ENCODE measurements at regions not wholly inside any gene's neighbourhood (a gene's known extent, or its start where the extent isn't known, plus 50 kb on each side); places are given as distances from the start of the nearest gene placed in this dataset.

DNA sequence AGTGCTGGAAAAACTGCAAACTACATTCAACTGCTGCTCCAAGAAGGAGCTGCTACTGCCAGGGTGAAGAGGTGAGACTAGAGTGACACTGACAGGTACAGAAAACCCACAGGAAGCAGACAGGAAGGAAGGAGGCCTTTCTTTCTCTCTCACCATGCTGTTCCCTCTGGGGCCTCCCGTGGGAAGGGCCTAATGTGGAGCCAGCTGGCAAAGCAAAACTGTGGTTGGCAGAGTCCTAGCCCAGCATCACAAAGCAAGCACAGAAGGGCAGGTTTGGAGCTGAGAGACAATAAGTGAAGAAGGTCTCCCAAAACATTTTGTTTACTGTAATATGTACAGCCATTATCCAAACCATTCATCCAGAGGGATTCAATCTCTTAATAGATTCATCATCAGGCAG lies 122.5 kb upstream of the MAX start:
- Histone ChIP-seq H4K20me1 (ENCODE audit: insufficient read depth, low read length) (no peaks in the 10 kb centered on the region), H3K9me1 (ENCODE audit: insufficient read depth, low read length) (peaks cover 2% of the 10 kb centered on the region; the same call in 1 of the 2 replicates), H3K14ac (replicated peaks; ENCODE audit: low read depth, low read length) (no peak overlapping the region), H3K56ac (ENCODE audit: extremely low read depth, insufficient read depth, low read length) (no peak overlapping the region), H3K36me3 (ENCODE audit: control insufficient read depth, insufficient read depth, low read length) (no peaks in the 10 kb centered on the region), H3K18ac (ENCODE audit: low read depth, low read length) (no peak overlapping the region), H3K23ac (ENCODE audit: low read depth, low read length) (no peak overlapping the region), H3K4ac (ENCODE audit: low read depth, low read length) (no peak overlapping the region), H3K27me3 (ENCODE audit: control insufficient read depth, insufficient read depth, low read length) (no peaks in the 10 kb centered on the region), H3K4me2 (ENCODE audit: low read depth, low read length) (no peak overlapping the region), H3K9ac (ENCODE audit: low read depth, low read length) (no peak overlapping the region), H3K4me3 (ENCODE audit: insufficient read depth, low read depth, low read length) (no peak overlapping the region), H3K4me1 (ENCODE audit: control insufficient read depth, insufficient read depth, low read length) (peaks cover 8% of the 10 kb centered on the region), H2BK15ac (ENCODE audit: low read depth, low read length) (no peak overlapping the region), H4K91ac (ENCODE audit: insufficient read depth, low read depth, low read length) (peak overlapping the region; percentile 46; the same call in 1 of the 2 replicates), H2BK120ac (ENCODE audit: low read depth, low read length) (peak overlapping the region; percentile 47), H4K8ac (ENCODE audit: low read depth in 2 of 2, low read length in 2 of 2) (peak overlapping the region in 1 of 2 experiments; percentile 82; a peak in 1 of 4 replicates), H2AFZ (replicated peaks; ENCODE audit: low read length, poor library complexity) (peak overlapping the region; percentile 64), H3K9me3 (ENCODE audit: control insufficient read depth, insufficient read depth, low read length) (no peaks in the 10 kb centered on the region), H3K79me1 (ENCODE audit: low read depth in 1 of 2, low read length in 2 of 2) (no peaks in the 10 kb centered on the region), H2AK5ac (ENCODE audit: low read depth, low read length) (no peak overlapping the region; the same call in 1 of the 2 replicates), H2AK9ac (replicated peaks; ENCODE audit: low read depth, low read length, poor library complexity) (peak overlapping the region; percentile 3), H2BK20ac (ENCODE audit: low read depth, low read length) (no peak overlapping the region), H2BK5ac (ENCODE audit: low read depth, low read length, poor library complexity, severe bottlenecking) (no peak overlapping the region), H3K27ac (ENCODE audit: insufficient read depth, low read length) (no peak overlapping the region), H4K5ac (ENCODE audit: low read depth, low read length) (peak overlapping the region; percentile 9; the same call in 1 of the 2 replicates)
- TF ChIP-seq CTCF (conservative IDR thresholded peaks at IDR 0.05; ENCODE audit: low read depth, low read length) (no peak), POLR2A (IDR thresholded peaks at IDR 0.05; ENCODE audit: low read depth, low read length) (no peak), MXI1 (IDR thresholded peaks at IDR 0.05; ENCODE audit: borderline replicate concordance, low read depth, low read length) (no peak), CEBPB (IDR thresholded peaks at IDR 0.05; ENCODE audit: low read depth, low read length) (no peak), RAD21 (IDR thresholded peaks at IDR 0.05; ENCODE audit: low read length) (no peak), FOS (IDR thresholded peaks at IDR 0.05; ENCODE audit: low read depth, low read length) (no peak), RFX5 (IDR thresholded peaks at IDR 0.05; ENCODE audit: low read depth, low read length) (no peak), CHD1 (IDR thresholded peaks at IDR 0.05; ENCODE audit: low read depth, low read length) (no peak), MAFK (IDR thresholded peaks at IDR 0.05; ENCODE audit: low read depth, low read length) (no peak), MAZ (IDR thresholded peaks at IDR 0.05; ENCODE audit: borderline replicate concordance, low read depth, low read length) (no peak), USF2 (IDR thresholded peaks at IDR 0.05; ENCODE audit: low read depth, low read length) (no peak), BHLHE40 (IDR thresholded peaks at IDR 0.05; ENCODE audit: low read depth, low read length) (no peak), NFE2L2 (IDR thresholded peaks at IDR 0.05; ENCODE audit: low read depth, low read length) (no peak), SMC3 (IDR thresholded peaks at IDR 0.05; ENCODE audit: low read depth, low read length) (no peak)
- TF ChIP-seq, protein P1, sequence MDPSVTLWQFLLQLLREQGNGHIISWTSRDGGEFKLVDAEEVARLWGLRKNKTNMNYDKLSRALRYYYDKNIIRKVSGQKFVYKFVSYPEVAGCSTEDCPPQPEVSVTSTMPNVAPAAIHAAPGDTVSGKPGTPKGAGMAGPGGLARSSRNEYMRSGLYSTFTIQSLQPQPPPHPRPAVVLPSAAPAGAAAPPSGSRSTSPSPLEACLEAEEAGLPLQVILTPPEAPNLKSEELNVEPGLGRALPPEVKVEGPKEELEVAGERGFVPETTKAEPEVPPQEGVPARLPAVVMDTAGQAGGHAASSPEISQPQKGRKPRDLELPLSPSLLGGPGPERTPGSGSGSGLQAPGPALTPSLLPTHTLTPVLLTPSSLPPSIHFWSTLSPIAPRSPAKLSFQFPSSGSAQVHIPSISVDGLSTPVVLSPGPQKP (IDR thresholded peaks at IDR 0.05; ENCODE audit: borderline replicate concordance, low read depth, low read length), result no peak
- no TSS peak for BruUV-seq (replicated peaks)
- CTCF ChIA-PET, result interaction anchor here (1.0 to 1.1 kb wide), 2 partner anchors 13 to 36 kb away, joined by 4 to 6 read pairs; no protein-coding TSS in a partner anchor
- in situ Hi-C loops (cut with MboI; ENCODE audit: low sequenced_read_pairs) (no loop called here), dilution Hi-C loops (cut with HindIII; ENCODE audit: low sequenced_read_pairs, unreplicated experiment) (no loop called here), intact Hi-C loops (cut with micrococcal nuclease) (loop anchor here (5.0 kb wide), 1 partner anchor 138 kb away; no protein-coding TSS in a partner anchor)
- no peak for DNase-seq
- WGBS, 2 experiments (ENCODE audit: extremely low coverage in 2 of 2, insufficient read length in 1 of 2), result no CpG with 5 or more reads among the region's 1 CpG
- no peak for ATAC-seq (ENCODE audit: low read depth)
- POLR2A ChIA-PET (ENCODE audit: unreplicated experiment), result no interaction called here

Data from IMR-90 (cell line).